Activated CD4-positive, alpha-beta T cell treated with anti-CD3 and anti-CD28 coated beads, Interleukin-2, amount 10 ng/mL, durations not matched to agents 7 days and 5 days (primary cell): ENCODE measurements at regions not wholly inside any gene's neighbourhood (a gene's known extent, or its start where the extent isn't known, plus 50 kb on each side); places are given as distances from the start of the nearest gene placed in this dataset.

Source experiments
- CTCF ChIA-PET: fragments of 350-600 bp; sonication (Branson Sonifier 250); formaldehyde crosslinking; loops from one replicate; lab custom pipeline; 2021; ENCODE audit warnings: antibody characterized with exemption; lab: Charles Lee
- POLR2A ChIA-PET: fragments of 350-600 bp; sonication (Branson Sonifier 250); formaldehyde crosslinking; loops from one replicate; lab custom pipeline; 2021; ENCODE audit warnings: antibody characterized with exemption; lab: Charles Lee
- DNase-seq: peaks from one replicate; pipeline ENCODE4 v3.0.0-alpha.2; 2020
- H3K27ac Mint-ChIP-seq: one replicate; pipeline ENCODE4 v1.8.0; 2021; ENCODE audit warnings: mild to moderate bottlenecking, moderate library complexity, mixed read lengths
- H3K27me3 Mint-ChIP-seq: one replicate; pipeline ENCODE4 v1.8.0; 2021; ENCODE audit warnings: mixed read lengths
- H3K36me3 Mint-ChIP-seq: one replicate; pipeline ENCODE4 v1.8.0; 2021; ENCODE audit warnings: low read depth, mixed read lengths
- H3K4me1 Mint-ChIP-seq: one replicate; pipeline ENCODE4 v1.8.0; 2021; ENCODE audit warnings: mixed read lengths
- H3K4me3 Mint-ChIP-seq: one replicate; pipeline ENCODE4 v1.8.0; 2021; ENCODE audit warnings: mild to moderate bottlenecking, moderate library complexity, mixed read lengths
- H3K9me3 Mint-ChIP-seq: one replicate; pipeline ENCODE4 v1.8.0; 2021; ENCODE audit warnings: mixed read lengths

GRCh38 chr14:104387022-104388010 lies 192.2 kb upstream of the C14orf180 start:
- ChIA-PET POLR2A (no interaction called here), CTCF (no interaction called here)
- Mint-ChIP-seq H3K4me1 (peaks cover 32% of the 10 kb centered on the region), H3K27ac (no peak overlapping the region), H3K4me3 (no peak overlapping the region), H3K36me3 (no peaks in the 10 kb centered on the region), H3K27me3 (no peaks in the 10 kb centered on the region), H3K9me3 (no peaks in the 10 kb centered on the region)
- no peak for DNase-seq

GRCh38 chr14:104388011-104388521 lies 191.5 kb upstream of the C14orf180 start:
- Mint-ChIP-seq H3K36me3 (no peaks in the 10 kb centered on the region), H3K4me1 (peaks cover 38% of the 10 kb centered on the region), H3K27ac (no peak overlapping the region), H3K9me3 (no peaks in the 10 kb centered on the region), H3K27me3 (no peaks in the 10 kb centered on the region), H3K4me3 (no peak overlapping the region)
- DNase-seq: no peak
- CTCF ChIA-PET: no interaction called here
- POLR2A ChIA-PET: no interaction called here

- H3K4me3 Mint-ChIP-seq: no peak overlapping the region
- ChIA-PET POLR2A (no interaction called here), CTCF (no interaction called here)
- H3K36me3 Mint-ChIP-seq: no peaks in the 10 kb centered on the region
- peaks cover 42% of the 10 kb centered on the region for H3K4me1 Mint-ChIP-seq
- no peaks in the 10 kb centered on the region for H3K9me3 Mint-ChIP-seq
- H3K27ac Mint-ChIP-seq: peak overlapping the region; percentile 72
- no peak for DNase-seq
- H3K27me3 Mint-ChIP-seq: no peaks in the 10 kb centered on the region
Measured at GRCh38 chr14:104388541-104389325, 190.8 kb upstream of the C14orf180 start.

- POLR2A ChIA-PET: no interaction called here
- Mint-ChIP-seq H3K36me3 (no peaks in the 10 kb centered on the region), H3K4me1 (peaks cover 51% of the 10 kb centered on the region), H3K4me3 (peak overlapping the region; percentile 10), H3K9me3 (no peaks in the 10 kb centered on the region), H3K27me3 (no peaks in the 10 kb centered on the region), H3K27ac (peak overlapping the region; percentile 82)
- CTCF ChIA-PET: no interaction called here
- peak; percentile 33 for DNase-seq
Measured at GRCh38 chr14:104389326-104390220, 190.0 kb upstream of the C14orf180 start.

GRCh38 chr14:104390221-104390931 lies 189.2 kb upstream of the C14orf180 start:
- no peak for DNase-seq
- Mint-ChIP-seq H3K4me1 (peaks cover 59% of the 10 kb centered on the region), H3K27ac (peak overlapping the region; percentile 82), H3K9me3 (no peaks in the 10 kb centered on the region), H3K4me3 (no peak overlapping the region), H3K36me3 (no peaks in the 10 kb centered on the region), H3K27me3 (no peaks in the 10 kb centered on the region)
- CTCF ChIA-PET: no interaction called here
- POLR2A ChIA-PET: no interaction called here

- CTCF ChIA-PET: no interaction called here
- Mint-ChIP-seq H3K9me3 (peaks cover 2% of the 10 kb centered on the region), H3K36me3 (peaks cover 3% of the 10 kb centered on the region), H3K4me3 (no peak overlapping the region), H3K4me1 (peaks cover 63% of the 10 kb centered on the region), H3K27ac (peak overlapping the region; percentile 90), H3K27me3 (no peaks in the 10 kb centered on the region)
- POLR2A ChIA-PET: no interaction called here
- DNase-seq: peak; percentile 3
Measured at GRCh38 chr14:104390941-104391901, 188.3 kb upstream of the C14orf180 start.

- H3K4me3 Mint-ChIP-seq: peak overlapping the region; percentile 30
- H3K27me3 Mint-ChIP-seq: no peaks in the 10 kb centered on the region
- peak overlapping the region; percentile 90 for H3K27ac Mint-ChIP-seq
- H3K36me3 Mint-ChIP-seq: peaks cover 3% of the 10 kb centered on the region
- peak; percentile 26 for DNase-seq
- CTCF ChIA-PET: no interaction called here
- POLR2A ChIA-PET: no interaction called here
- H3K4me1 Mint-ChIP-seq: peaks cover 63% of the 10 kb centered on the region
- H3K9me3 Mint-ChIP-seq: peaks cover 7% of the 10 kb centered on the region
Measured at GRCh38 chr14:104392001-104392395, 187.6 kb upstream of the C14orf180 start.

GRCh38 chr14:104392396-104393198 lies 187.0 kb upstream of the C14orf180 start:
- H3K4me1 Mint-ChIP-seq: peaks cover 63% of the 10 kb centered on the region

GRCh38 chr14:104393199-104393897 lies 186.2 kb upstream of the C14orf180 start:
- POLR2A ChIA-PET: no interaction called here
- H3K9me3 Mint-ChIP-seq: peaks cover 18% of the 10 kb centered on the region
- peak; percentile 5 for DNase-seq
- peaks cover 9% of the 10 kb centered on the region for H3K36me3 Mint-ChIP-seq
- no peaks in the 10 kb centered on the region for H3K27me3 Mint-ChIP-seq
- peak overlapping the region; percentile 25 for H3K4me3 Mint-ChIP-seq
- H3K27ac Mint-ChIP-seq: peak overlapping the region; percentile 97
- H3K4me1 Mint-ChIP-seq: peaks cover 63% of the 10 kb centered on the region
- CTCF ChIA-PET: interaction anchor here (0.9 kb wide), 1 partner anchor 12 kb away, joined by 3 read pairs; no protein-coding TSS in a partner anchor

More at GRCh38 chr14:104392396-104393198, 187.0 kb upstream of the C14orf180 start:
- Mint-ChIP-seq H3K4me3 (no peak overlapping the region), H3K36me3 (peaks cover 5% of the 10 kb centered on the region), H3K9me3 (peaks cover 12% of the 10 kb centered on the region), H3K27me3 (no peaks in the 10 kb centered on the region), H3K27ac (peak overlapping the region; percentile 90)
- POLR2A ChIA-PET: no interaction called here
- CTCF ChIA-PET: no interaction called here
- DNase-seq: peak; percentile 5

- H3K27ac Mint-ChIP-seq: peak overlapping the region; percentile 97
- POLR2A ChIA-PET: no interaction called here
Measured at GRCh38 chr14:104393898-104394381, 185.6 kb upstream of the C14orf180 start.

More at GRCh38 chr14:104393898-104394381, 185.6 kb upstream of the C14orf180 start:
- CTCF ChIA-PET: interaction anchor here (0.9 kb wide), 1 partner anchor 12 kb away, joined by 3 read pairs; no protein-coding TSS in a partner anchor
- Mint-ChIP-seq H3K27me3 (no peaks in the 10 kb centered on the region), H3K36me3 (peaks cover 9% of the 10 kb centered on the region), H3K9me3 (peaks cover 19% of the 10 kb centered on the region), H3K4me3 (peak overlapping the region; percentile 40), H3K4me1 (peaks cover 62% of the 10 kb centered on the region)
- DNase-seq: peak; percentile 83
